DMS114 treated with DMSO at 0.1 percent for 48 hours (cell line): ENCODE measurements at regions not wholly inside any gene's neighbourhood (a gene's known extent, or its start where the extent isn't known, plus 50 kb on each side); places are given as distances from the start of the nearest gene placed in this dataset.

Experiments used
- DNase-seq: peaks from one replicate; lab custom pipeline; 2025; ENCODE audit not compliant: unreplicated experiment; lab: John Stamatoyannopoulos, UW

- no peak for DNase-seq
These were observed 74.0 kb upstream of the TEX51 start for GRCh38 chr2:126824663-126825062.

GRCh38 chr2:126825316-126825715, 73.4 kb upstream of the TEX51 start:
- DNase-seq, result no peak

GRCh38 chr2:126826491-126826890, 72.2 kb upstream of the TEX51 start:
- no peak for DNase-seq

GRCh38 chr2:126827371-126827770, 71.3 kb upstream of the TEX51 start:
- DNase-seq, result no peak

GRCh38 chr2:126828051-126828450, 70.6 kb upstream of the TEX51 start:
- DNase-seq, result no peak

- DNase-seq, result no peak
These were observed 70.2 kb upstream of the TEX51 start for GRCh38 chr2:126828491-126828890.

GRCh38 chr2:126831234-126832005, 67.3 kb upstream of the TEX51 start:
- no peak for DNase-seq

- DNase-seq, result no peak
These were observed 66.7 kb upstream of the TEX51 start for GRCh38 chr2:126832014-126832413.

GRCh38 chr2:126832757-126833156, 65.9 kb upstream of the TEX51 start:
- no peak for DNase-seq

GRCh38 chr2:126834006-126834659, 64.6 kb upstream of the TEX51 start:
- no peak for DNase-seq

- DNase-seq, result no peak
These were observed 63.4 kb upstream of the TEX51 start for GRCh38 chr2:126835261-126835660.

- no peak for DNase-seq
These were observed 62.9 kb upstream of the TEX51 start for GRCh38 chr2:126835831-126836230.

GRCh38 chr2:126836761-126837679, 61.7 kb upstream of the TEX51 start:
- no peak for DNase-seq

GRCh38 chr2:126837966-126838715, 60.5 kb upstream of the TEX51 start:
- DNase-seq, result no peak

GRCh38 chr2:126838716-126838985, 60.0 kb upstream of the TEX51 start:
- DNase-seq, result no peak

GRCh38 chr2:126839796-126840195, 58.9 kb upstream of the TEX51 start:
- peak; percentile 1 for DNase-seq

- DNase-seq, result no peak
These were observed 55.6 kb upstream of the TEX51 start for GRCh38 chr2:126843081-126843480.

GRCh38 chr2:126846241-126846640, 52.4 kb upstream of the TEX51 start:
- no peak for DNase-seq
